Sigmoid colon (tissue), 6 donors: ENCODE measurements at regions not wholly inside any gene's neighbourhood (a gene's known extent, or its start where the extent isn't known, plus 50 kb on each side); places are given as distances from the start of the nearest gene placed in this dataset.

Experiments
- DNase-seq: peaks from one replicate; pipeline ENCODE4 v3.0.0-alpha.2; 2019
- H3K27ac ChIP-seq, 4 donors: fragments of 200-600 bp; sonication (generic); one replicate each; pipeline ENCODE4 v1.5.1; 2016 to 2019; ENCODE audit warnings: mild to moderate bottlenecking in 1 of 4
- H3K27me3 ChIP-seq, 3 donors: fragments of 200-600 bp; sonication (generic); one replicate each; pipeline ENCODE4 v1.5.1; 2019; ENCODE audit warnings: mild to moderate bottlenecking in 1 of 3
- H3K36me3 ChIP-seq, 4 donors: fragments of 200-600 bp; sonication (generic); one replicate each; pipeline ENCODE4 v1.5.1; 2016 to 2019
- H3K4me1 ChIP-seq, 4 donors: fragments of 200-600 bp; sonication (generic); one replicate each; pipeline ENCODE4 v1.5.1; 2017 to 2019
- H3K4me3 ChIP-seq, 4 donors: fragments of 200-600 bp; sonication (generic); one replicate each; pipeline ENCODE4 v1.5.1; 2017 to 2019; ENCODE audit warnings: mild to moderate bottlenecking in 2 of 4, moderate library complexity in 1 of 4
- H3K9me3 ChIP-seq, 4 donors: fragments of 200-600 bp in 3 of 4; sonication (generic) in 3 of 4; one replicate each; pipeline versions ENCODE4 v1.5.1 to v1.6.1; 2013 to 2019
- CTCF ChIP-seq, 4 experiments: fragments of 450-650 bp in 3 of 4; fragments of 200-600 bp in 1 of 4; IDR thresholded peaks; one replicate each; pipeline ENCODE4 v1.5.1; 2016 to 2019; ENCODE audit warnings: antibody characterized with exemption in 4 of 4, mild to moderate bottlenecking in 3 of 4, moderate library complexity in 2 of 4
- EP300 ChIP-seq, 4 donors: sonication (generic); formaldehyde crosslinking; IDR thresholded peaks; one replicate each; pipeline ENCODE4 v1.6.1; 2017; ENCODE audit warnings: antibody characterized with exemption in 4 of 4
- POLR2A ChIP-seq, 2 donors: fragments of 450-650 bp; IDR thresholded peaks; one replicate each; pipeline ENCODE4 v1.6.1; 2016; ENCODE audit warnings: antibody characterized with exemption in 2 of 2, mild to moderate bottlenecking in 2 of 2, moderate library complexity in 2 of 2
- POLR2AphosphoS5 ChIP-seq, 4 donors: sonication (generic); formaldehyde crosslinking; IDR thresholded peaks; one replicate each; pipeline ENCODE4 v1.6.1; 2017; ENCODE audit warnings: antibody characterized with exemption in 4 of 4
- WGBS, 2 donors: extraction: QIAGEN DNeasy Blood & Tissue Kit; methylation state at CpG; one replicate each; pipeline ENCODE4 v1.1.7; 2013; 5-methylcytosine and 5-hydroxymethylcytosine counted together
- intact Hi-C: fragments of 100-400 bp; cut with DNase I; formaldehyde crosslinking; loops from one replicate; pipeline ENCODE4 v1.15.1; 2023
- donor health status: healthy with polysubstance abuse.
- donor health status: healthy.

- Histone ChIP-seq H3K9me3 (no peaks in the 10 kb centered on the region), H3K27me3 (no peaks in the 10 kb centered on the region), H3K36me3 (no peaks in the 10 kb centered on the region), H3K4me3 (no peak overlapping the region), H3K4me1 (no peaks in the 10 kb centered on the region), H3K27ac (no peak overlapping the region)
- 79 to 85% methylated on average over 4 of the region's 4 CpGs for WGBS, 2 donors
- intact Hi-C loops: no loop called here
- TF ChIP-seq EP300 (IDR thresholded peaks at IDR 0.05): no peak
- TF ChIP-seq POLR2A (IDR thresholded peaks at IDR 0.05): no peak
- no peak for TF ChIP-seq POLR2AphosphoS5 (IDR thresholded peaks at IDR 0.05)
- TF ChIP-seq CTCF (IDR thresholded peaks at IDR 0.05): no peak
- DNase-seq: no peak
Measured at GRCh38 chr10:20641605-20642004, 255.5 kb downstream of the NEBL start.

- H3K4me3 ChIP-seq: no peak overlapping the region
- H3K27ac ChIP-seq: no peak overlapping the region
- intact Hi-C loops: no loop called here
- H3K36me3 ChIP-seq: no peaks in the 10 kb centered on the region
- TF ChIP-seq CTCF (IDR thresholded peaks at IDR 0.05): no peak
- peaks cover 0 to 11% (median 5%) of the 10 kb centered on the region in 4 donors for H3K4me1 ChIP-seq
- no peak for DNase-seq
- H3K9me3 ChIP-seq: no peaks in the 10 kb centered on the region
- H3K27me3 ChIP-seq: no peaks in the 10 kb centered on the region
Measured at GRCh38 chr10:20635570-20635969, 261.5 kb downstream of the NEBL start.

GRCh38 chr10:20634839-20635238 is 262.3 kb downstream of the NEBL start:
- DNase-seq: no peak
- Histone ChIP-seq H3K9me3 (no peaks in the 10 kb centered on the region), H3K27ac (no peak overlapping the region), H3K4me1 (peaks cover 0 to 11% (median 5%) of the 10 kb centered on the region in 4 donors), H3K36me3 (no peaks in the 10 kb centered on the region), H3K4me3 (no peak overlapping the region), H3K27me3 (no peaks in the 10 kb centered on the region)
- 74 to 88% methylated on average over 4 of the region's 4 CpGs for WGBS, 2 donors
- TF ChIP-seq CTCF (IDR thresholded peaks at IDR 0.05): no peak
- no peak for TF ChIP-seq EP300 (IDR thresholded peaks at IDR 0.05)
- TF ChIP-seq POLR2AphosphoS5 (IDR thresholded peaks at IDR 0.05): no peak
- no peak for TF ChIP-seq POLR2A (IDR thresholded peaks at IDR 0.05)
- intact Hi-C loops: no loop called here

GRCh38 chr10:20633714-20634113 is 263.4 kb downstream of the NEBL start:
- no peaks in the 10 kb centered on the region for H3K36me3 ChIP-seq
- no peaks in the 10 kb centered on the region for H3K27me3 ChIP-seq
- 95 to 97% methylated on average over 4 of the region's 4 CpGs for WGBS, 2 donors
- H3K27ac ChIP-seq: no peak overlapping the region
- peaks cover 0 to 11% (median 5%) of the 10 kb centered on the region in 4 donors for H3K4me1 ChIP-seq
- no peaks in the 10 kb centered on the region for H3K9me3 ChIP-seq
- TF ChIP-seq CTCF (IDR thresholded peaks at IDR 0.05) (no peak), EP300 (IDR thresholded peaks at IDR 0.05) (no peak), POLR2AphosphoS5 (IDR thresholded peaks at IDR 0.05) (no peak), POLR2A (IDR thresholded peaks at IDR 0.05) (no peak)
- no peak for DNase-seq
- no peak overlapping the region for H3K4me3 ChIP-seq
- intact Hi-C loops: no loop called here

- H3K4me3 ChIP-seq: no peak overlapping the region
- H3K9me3 ChIP-seq: no peaks in the 10 kb centered on the region
- intact Hi-C loops: no loop called here
- DNase-seq: no peak
- H3K27me3 ChIP-seq: no peaks in the 10 kb centered on the region
- 82 to 92% methylated on average over 2 of the region's 2 CpGs for WGBS, 2 donors
- H3K4me1 ChIP-seq: peaks cover 0 to 11% (median 5%) of the 10 kb centered on the region in 4 donors
- no peak for TF ChIP-seq POLR2A (IDR thresholded peaks at IDR 0.05)
- TF ChIP-seq CTCF (IDR thresholded peaks at IDR 0.05): no peak
- TF ChIP-seq POLR2AphosphoS5 (IDR thresholded peaks at IDR 0.05): no peak
- no peak for TF ChIP-seq EP300 (IDR thresholded peaks at IDR 0.05)
- no peaks in the 10 kb centered on the region for H3K36me3 ChIP-seq
- H3K27ac ChIP-seq: no peak overlapping the region
Measured at GRCh38 chr10:20632696-20633095, 264.4 kb downstream of the NEBL start.
